Fibroblast of skin of left biceps (primary cell): ENCODE measurements at regions not wholly inside any gene's neighbourhood (a gene's known extent, or its start where the extent isn't known, plus 50 kb on each side); places are given as distances from the start of the nearest gene placed in this dataset.

Source experiments
- DNase-seq, 2 experiments: peaks; one replicate each; pipeline ENCODE4 v3.0.0-alpha.2; 2013; ENCODE audit warnings: low read depth in 2 of 2

- DNase-seq = no peak
Measured at GRCh38 chr3:117079997-117080396, 370.4 kb downstream of the TUSC7 start.

GRCh38 chr3:117080872-117081271 is 371.3 kb downstream of the TUSC7 start:
- DNase-seq = no peak

- no peak for DNase-seq
Measured at GRCh38 chr3:117084277-117084676, 374.7 kb downstream of the TUSC7 start.

DNA sequence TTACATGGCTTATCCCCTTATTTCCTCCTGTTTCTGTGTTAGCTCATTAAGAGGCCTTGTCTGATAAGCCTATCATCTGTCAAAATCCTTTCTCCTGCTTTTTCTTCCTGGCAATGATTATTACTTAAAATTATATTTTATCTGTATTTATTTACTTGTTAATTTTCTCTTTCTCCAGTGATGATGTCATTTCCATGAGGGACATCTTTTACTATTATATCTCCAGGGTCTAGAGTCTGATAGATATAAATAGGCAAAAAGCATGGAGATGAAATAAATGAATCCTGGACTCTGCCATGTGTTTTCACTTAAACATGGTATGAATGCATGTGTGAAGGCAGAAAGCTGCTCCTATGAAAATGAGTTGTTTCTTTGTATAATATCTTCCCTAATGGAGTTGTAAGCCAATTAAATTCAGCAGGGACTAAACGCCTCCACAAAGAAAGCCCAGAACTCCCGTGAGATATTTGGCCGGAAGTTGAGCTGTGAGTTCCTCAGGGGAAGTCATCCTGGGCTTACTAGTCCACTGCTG is 375.2 kb downstream of the TUSC7 start:
- DNase-seq = no peak

GRCh38 chr3:117091676-117092075 is 382.1 kb downstream of the TUSC7 start:
- no peak for DNase-seq

DNA sequence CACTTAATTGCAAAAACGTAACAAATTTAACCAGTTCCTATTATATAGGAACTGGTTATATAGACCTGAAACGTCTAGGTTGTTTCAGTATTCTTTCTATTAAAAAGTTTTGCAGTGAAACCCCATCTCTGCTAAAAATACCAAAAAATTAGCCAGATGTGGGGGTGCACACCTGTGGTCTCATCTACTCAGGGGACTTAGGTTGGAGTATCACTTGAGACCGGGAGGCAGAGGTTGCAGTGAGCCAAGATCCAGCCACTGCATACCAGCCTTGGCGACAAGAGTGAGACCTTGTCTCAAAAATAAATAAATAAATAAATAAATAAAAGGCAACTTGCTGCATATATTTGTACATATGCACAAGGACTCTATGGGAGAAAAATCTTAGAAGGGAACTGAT is 387.0 kb downstream of the TUSC7 start:
- no peak for DNase-seq

DNA sequence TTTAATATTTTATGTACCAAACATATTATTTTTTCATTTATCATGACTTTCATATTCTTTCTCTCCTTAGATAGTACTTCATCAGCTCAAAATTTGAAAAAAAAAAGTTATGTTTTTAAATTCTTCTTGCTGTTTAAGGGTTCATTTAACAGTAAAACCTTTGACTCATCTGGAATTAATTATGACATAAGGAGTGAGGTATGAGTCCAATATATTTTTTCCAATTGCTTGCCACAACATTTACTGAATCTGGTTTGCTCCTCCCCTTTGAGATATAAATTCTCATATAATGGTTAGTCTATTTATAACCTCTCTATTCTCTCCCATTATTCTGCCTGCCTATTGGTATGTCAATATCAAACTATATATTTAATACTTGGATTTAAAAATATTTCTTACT is 387.8 kb downstream of the TUSC7 start:
- DNase-seq = peak; percentile 70 to 73

DNA sequence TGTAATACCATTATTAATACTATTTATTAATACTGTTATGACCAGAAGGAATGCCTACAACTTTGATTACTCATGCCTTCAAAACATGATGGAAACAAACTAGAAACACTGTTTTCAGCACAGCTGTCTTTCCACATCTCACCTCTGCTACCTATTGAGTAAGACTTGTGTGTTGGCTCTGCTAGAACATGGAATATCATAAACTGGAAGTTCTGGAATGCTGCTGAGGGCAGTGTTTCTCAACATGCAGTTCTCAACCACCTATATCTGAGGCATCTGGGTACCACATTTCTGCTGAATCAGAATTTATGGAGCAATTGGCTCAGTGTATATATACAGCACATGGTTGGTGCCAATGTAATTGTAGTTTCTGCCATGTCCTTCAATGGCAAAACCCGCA is 392.1 kb downstream of the TUSC7 start:
- no peak for DNase-seq

- DNase-seq = no peak
Measured at GRCh38 chr3:117102426-117102825, 392.8 kb downstream of the TUSC7 start.

GRCh38 chr3:117103675-117104074 is 394.1 kb downstream of the TUSC7 start:
- DNase-seq = no peak

DNA sequence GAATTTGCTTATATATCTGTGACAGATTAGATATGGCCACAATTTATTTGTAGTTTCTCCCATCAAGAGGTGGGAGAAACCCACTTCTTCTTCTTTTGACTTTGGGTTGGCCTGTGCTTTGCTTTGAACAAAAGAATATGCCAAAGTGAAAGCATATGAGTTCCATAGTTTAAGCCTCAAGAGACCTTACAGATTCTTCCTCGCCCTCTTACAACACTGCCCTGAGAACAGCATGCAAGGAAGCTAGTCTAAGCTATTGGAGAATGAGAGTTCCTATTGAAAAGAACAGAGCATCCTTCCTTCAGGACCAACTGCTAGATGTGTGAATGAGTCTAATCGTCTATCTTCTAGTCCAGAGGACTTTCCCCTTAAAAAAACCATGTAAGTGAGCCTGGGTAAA is 394.8 kb downstream of the TUSC7 start:
- no peak for DNase-seq

DNA sequence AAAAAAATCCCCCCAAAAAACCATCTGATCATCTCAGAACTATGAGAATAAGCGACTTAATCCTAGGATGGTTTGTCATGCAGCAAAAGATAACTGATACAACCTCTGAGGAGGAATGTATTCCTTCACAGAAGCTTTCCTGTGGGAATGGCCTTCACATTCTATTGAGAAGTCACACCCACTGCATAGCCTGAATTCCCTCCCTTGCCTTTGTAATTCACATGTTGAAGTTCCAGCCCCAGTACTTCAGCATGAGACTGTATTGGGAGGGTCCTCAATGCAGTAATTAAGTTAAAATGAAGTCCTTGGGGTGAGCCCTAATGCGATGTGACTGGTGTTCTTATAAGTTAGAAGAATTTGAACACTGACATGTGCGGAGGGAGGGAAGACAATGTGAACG is 395.2 kb downstream of the TUSC7 start:
- DNase-seq = no peak

- peak; percentile 81 to 86 for DNase-seq
Measured at GRCh38 chr3:117105686-117106085, 396.1 kb downstream of the TUSC7 start.

DNA sequence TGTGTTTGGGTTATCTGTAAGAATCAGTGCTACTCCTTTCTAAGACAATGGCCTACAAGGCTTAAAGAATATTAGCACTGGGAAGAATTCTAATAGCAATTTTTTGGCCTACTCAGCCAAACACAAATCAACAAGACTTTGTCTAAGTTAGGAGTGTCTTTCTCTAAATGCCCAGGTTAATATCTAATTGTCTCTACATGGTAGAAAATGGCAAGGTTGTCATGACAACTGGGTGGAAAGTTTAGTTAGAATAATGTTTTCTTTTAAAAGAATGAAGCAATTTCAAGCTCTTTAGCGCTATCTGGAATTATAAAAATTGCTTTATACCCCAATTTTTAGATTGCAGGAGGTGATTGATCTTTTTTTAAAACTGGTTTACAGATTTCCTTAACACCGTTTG is 396.8 kb downstream of the TUSC7 start:
- no peak for DNase-seq

GRCh38 chr3:117107946-117108345 is 398.4 kb downstream of the TUSC7 start:
- no peak for DNase-seq

DNA sequence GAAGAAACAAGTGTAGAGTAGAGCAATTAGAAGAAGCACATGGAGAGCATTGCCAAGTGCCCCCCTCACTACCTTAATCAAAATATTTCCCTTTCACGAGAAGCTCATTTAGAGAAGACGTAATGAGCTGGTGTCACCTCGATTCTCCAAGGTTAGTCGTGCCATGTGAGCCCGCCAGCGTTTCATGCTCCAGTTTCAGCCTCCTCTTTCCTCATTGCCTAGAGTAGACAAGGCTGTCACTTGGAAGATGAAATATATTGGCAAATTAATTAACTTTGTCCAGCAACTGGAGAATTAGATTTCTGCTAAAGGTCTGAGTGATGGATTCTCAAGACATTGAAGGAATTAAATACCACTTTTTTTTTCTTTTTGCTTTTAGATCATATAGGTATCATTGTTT is 399.6 kb downstream of the TUSC7 start:
- DNase-seq = no peak

DNA sequence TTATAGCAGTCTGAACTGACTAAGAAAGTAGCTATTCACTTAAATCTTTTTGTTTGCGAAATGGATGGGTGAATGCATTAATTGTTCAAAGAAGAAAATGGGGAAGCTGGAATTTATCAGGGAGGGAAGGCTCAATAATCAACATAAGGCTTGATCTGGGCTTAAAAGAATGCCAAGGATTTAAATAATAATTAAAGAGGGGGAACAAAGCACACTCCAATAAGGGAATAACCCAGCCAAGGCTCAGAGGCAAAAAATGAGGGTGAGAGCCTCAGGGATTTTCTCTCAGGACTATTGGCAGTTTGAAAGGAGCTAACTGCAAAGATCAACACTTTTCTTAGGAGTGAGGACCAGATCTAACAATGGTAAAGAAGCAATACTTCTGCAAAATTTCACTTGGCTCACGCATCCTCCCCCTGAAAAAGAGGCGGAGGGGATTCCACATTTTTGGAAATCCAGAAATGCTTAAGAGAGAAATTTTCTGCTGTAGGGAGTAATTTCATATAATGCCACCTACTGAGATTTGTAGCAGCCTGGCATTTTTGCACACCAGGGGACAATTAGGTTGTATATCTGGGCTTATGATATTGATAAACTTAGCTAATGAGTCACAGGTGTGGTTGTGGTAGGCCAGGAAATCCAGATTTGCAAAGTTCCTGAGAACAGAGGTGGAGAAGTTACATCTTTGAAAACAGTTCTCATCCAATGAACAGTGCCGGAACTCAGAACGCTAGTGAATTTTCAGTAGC is 405.1 kb downstream of the TUSC7 start:
- DNase-seq = peak; percentile 46 to 50

DNA sequence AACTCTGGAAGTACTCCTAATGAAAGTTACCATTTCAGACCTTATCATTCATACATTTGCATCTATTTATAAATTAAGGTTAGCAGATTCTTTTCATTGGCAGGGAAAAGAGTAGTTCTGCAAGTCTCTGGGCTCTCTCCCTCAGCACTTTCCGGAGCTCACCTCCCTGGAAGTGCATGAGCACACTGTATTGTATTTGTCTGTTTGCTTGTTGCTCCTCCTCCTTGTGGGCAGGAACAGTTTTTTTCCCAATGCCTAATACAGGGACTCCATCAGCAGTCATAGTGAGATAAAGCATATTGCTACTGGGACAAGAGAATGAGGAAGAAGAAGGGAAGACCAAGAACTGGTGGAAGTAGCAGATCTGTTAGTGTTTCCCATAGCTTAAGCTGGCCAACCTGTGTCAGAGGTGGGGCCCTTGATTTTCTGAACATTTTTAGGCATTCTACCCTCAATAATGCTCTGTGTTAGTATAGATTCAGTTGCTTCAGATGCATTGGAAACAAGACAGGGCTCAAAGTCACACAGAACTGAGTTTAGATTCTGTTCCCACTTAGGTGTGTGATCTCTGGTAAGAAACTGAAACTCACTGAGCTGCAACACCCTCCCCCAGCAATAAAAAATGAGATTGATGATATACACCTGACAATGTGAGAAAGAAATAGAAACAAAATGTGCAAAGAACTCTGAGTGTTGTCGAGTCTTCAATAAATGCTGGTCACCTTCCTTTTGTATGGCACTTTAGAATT is 407.8 kb downstream of the TUSC7 start:
- no peak for DNase-seq

- no peak for DNase-seq
Measured at GRCh38 chr3:117118604-117119003, 409.0 kb downstream of the TUSC7 start.

- no peak for DNase-seq
Measured at GRCh38 chr3:117120014-117120413, 410.4 kb downstream of the TUSC7 start.

DNA sequence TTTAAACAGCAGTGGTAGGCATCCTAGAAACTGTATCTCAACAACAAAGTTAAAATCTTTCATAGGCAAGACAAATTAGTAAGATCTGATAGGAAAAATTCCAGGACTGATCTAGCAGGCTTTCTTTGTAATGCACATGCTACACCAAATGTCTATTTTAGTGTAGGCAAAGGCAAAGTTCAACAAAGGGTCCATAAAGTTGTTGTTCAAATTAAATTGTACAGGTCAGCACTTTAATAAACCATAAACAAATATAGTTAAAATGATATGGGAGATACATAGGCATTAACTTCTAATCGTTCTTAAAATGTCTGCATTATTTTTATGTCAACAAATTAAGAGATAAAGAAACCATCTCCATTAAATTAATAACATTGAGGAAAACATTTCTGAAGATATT is 413.0 kb downstream of the TUSC7 start:
- DNase-seq = no peak

DNA sequence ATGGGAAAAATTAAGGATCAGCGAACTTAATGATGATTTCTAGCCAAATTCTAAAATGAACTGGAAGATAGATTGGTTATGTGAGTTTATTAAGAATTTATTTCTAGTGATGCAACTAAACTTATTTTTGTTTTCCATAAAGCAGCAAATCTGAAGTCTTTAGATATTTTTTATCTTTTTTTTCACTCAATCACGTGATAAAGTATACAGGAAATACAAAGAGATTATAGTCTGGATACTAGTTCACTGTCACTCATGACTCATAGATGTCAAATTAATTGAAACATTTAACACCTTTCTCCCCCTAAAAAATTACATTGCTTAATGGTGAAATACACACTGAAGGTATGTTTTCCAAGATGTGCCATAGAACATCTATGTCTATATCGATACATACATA is 416.9 kb downstream of the TUSC7 start:
- no peak for DNase-seq

DNA sequence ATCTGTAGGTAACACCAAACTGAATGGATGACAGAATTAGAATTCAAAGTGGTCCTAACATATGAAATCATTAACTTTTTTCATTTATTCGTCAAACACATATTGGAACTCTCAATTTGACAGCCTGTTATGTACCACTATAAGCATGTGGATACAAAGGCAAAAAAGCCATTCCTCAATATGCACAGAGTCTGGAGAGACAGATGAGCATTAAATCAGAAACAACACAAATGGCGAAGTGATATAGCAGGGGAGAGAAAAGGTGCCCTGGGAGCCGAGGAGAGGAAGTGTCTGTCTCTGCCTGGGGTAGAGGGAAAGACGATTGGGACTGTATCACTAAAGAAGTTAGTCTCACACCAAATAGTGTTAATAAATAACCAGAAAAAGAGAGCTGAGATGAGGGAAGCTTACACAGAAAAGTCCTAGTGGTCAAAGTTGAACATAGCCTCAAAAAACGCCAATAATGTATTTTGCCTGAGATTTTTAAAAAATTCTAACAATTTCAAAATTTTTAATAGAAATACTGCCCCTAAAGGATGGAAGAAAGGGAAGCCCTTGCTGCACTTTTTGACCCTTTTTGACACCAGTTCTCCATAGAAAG is 417.5 kb downstream of the TUSC7 start:
- DNase-seq = no peak
